Endothelial cell of umbilical vein (primary cell): ENCODE measurements at regions not wholly inside any gene's neighbourhood (a gene's known extent, or its start where the extent isn't known, plus 50 kb on each side); places are given as distances from the start of the nearest gene placed in this dataset.

ENCODE experiments used
- BruUV-seq: library from RNA; stranded (reverse); fragments of 400-500 nt; replicated peaks from 2 replicates; lab custom pipeline; 2021; lab: Mats Ljungman, UMichigan
- CTCF ChIA-PET: fragments of 300-600, 350-600 bp; sonication (Branson Sonifier 250); formaldehyde crosslinking; loops from one replicate; lab custom pipeline; 2021; ENCODE audit warnings: antibody characterized with exemption, inconsistent platforms; lab: Charles Lee
- POLR2A ChIA-PET: fragments of 300-600, 350-600 bp; sonication (Branson Sonifier 250); formaldehyde crosslinking; loops from one replicate; lab custom pipeline; 2021; ENCODE audit warnings: antibody characterized with exemption, inconsistent platforms; lab: Charles Lee
- DNase-seq: peaks from one replicate; pipeline ENCODE4 v3.0.0-alpha.2; 2011; ENCODE audit warnings: low read depth, low spot score
- FAIRE-seq: peaks from 2 replicates; lab custom pipeline; 2011; peaks lifted over from hg19 to GRCh38; lab: Jason Lieb, UNC
- H2AFZ ChIP-seq: 2 replicates; pipeline ENCODE4 v1.6.0; 2012; ENCODE audit warnings: low read depth, low read length, control low read depth, inconsistent platforms
- H3K27ac ChIP-seq: 2 replicates; pipeline ENCODE4 v1.5.1; 2011; ENCODE audit warnings: low read depth, mild to moderate bottlenecking, control low read depth, low read length, moderate library complexity; ENCODE audit not compliant: insufficient read depth
- H3K27me3 ChIP-seq, 2 experiments: 2 replicates each; pipeline versions ENCODE4 v1.6.0 to v1.6.1; 2011; ENCODE audit warnings: low read length in 2 of 2, mixed read lengths in 1 of 2; ENCODE audit not compliant: control insufficient read depth in 2 of 2, insufficient read depth in 2 of 2
- H3K36me3 ChIP-seq, 2 experiments: 2 replicates in 1 of 2; 3 replicates in 1 of 2; pipeline ENCODE4 v1.5.1; 2011; ENCODE audit warnings: low read length in 2 of 2, mild to moderate bottlenecking in 1 of 2, moderate library complexity in 1 of 2; ENCODE audit not compliant: control insufficient read depth in 2 of 2, insufficient read depth in 2 of 2; ENCODE audit errors: extremely low read depth in 1 of 2
- H3K4me1 ChIP-seq: 3 replicates; pipeline ENCODE4 v1.5.1; 2011; ENCODE audit warnings: mild to moderate bottlenecking, low read length; ENCODE audit not compliant: control insufficient read depth, insufficient read depth; ENCODE audit errors: extremely low read depth
- H3K4me2 ChIP-seq: 2 replicates; pipeline ENCODE4 v1.6.1; 2011; ENCODE audit warnings: low read length, control low read depth, mixed read lengths; ENCODE audit not compliant: insufficient read depth
- H3K4me3 ChIP-seq, 3 experiments: fragments of 200-600 bp in 1 of 3; sonication (generic), shearing (Covaris generic) in 1 of 3; replicated peaks in 1 of 3; 2 replicates each; pipeline ENCODE4 v1.5.1; 2011 to 2016; ENCODE audit warnings: control low read depth in 3 of 3, low read length in 3 of 3, mild to moderate bottlenecking in 2 of 3, inconsistent platforms in 1 of 3, low read depth in 1 of 3, moderate library complexity in 1 of 3; ENCODE audit not compliant: insufficient read depth in 1 of 3
- H3K79me2 ChIP-seq: 2 replicates; pipeline ENCODE4 v1.6.0; 2012; ENCODE audit warnings: low read length, inconsistent platforms; ENCODE audit not compliant: control insufficient read depth, insufficient read depth
- H3K9ac ChIP-seq: replicated peaks from 2 replicates; pipeline ENCODE3; 2011; ENCODE audit warnings: low read length, control low read depth; ENCODE audit not compliant: insufficient read depth; ENCODE audit errors: extremely low read depth
- H3K9me1 ChIP-seq: replicated peaks from 3 replicates; pipeline ENCODE4 v1.6.0; 2011; ENCODE audit warnings: mild to moderate bottlenecking, low read length; ENCODE audit not compliant: control insufficient read depth, insufficient read depth; ENCODE audit errors: extremely low read depth
- H3K9me3 ChIP-seq: replicated peaks from 2 replicates; pipeline ENCODE4 v1.5.1; 2012; ENCODE audit warnings: low read length, inconsistent platforms; ENCODE audit not compliant: control insufficient read depth, insufficient read depth
- H4K20me1 ChIP-seq: replicated peaks from 2 replicates; pipeline ENCODE3; 2011; ENCODE audit warnings: mild to moderate bottlenecking, low read length; ENCODE audit not compliant: control insufficient read depth, insufficient read depth; ENCODE audit errors: extremely low read depth
- EZH2 ChIP-seq: IDR thresholded peaks from 2 replicates; pipeline ENCODE4 v1.6.1; 2012; ENCODE audit warnings: borderline replicate concordance, low read depth, mild to moderate bottlenecking, moderate library complexity, low read length, inconsistent platforms; ENCODE audit not compliant: severe bottlenecking
- GATA2 ChIP-seq: IDR thresholded peaks from 2 replicates; pipeline ENCODE4 v1.7.0; 2011; ENCODE audit warnings: low read depth, mild to moderate bottlenecking, moderate library complexity, mixed read lengths, low read length; ENCODE audit not compliant: insufficient read length, insufficient read depth
- JUN ChIP-seq: IDR thresholded peaks from 2 replicates; pipeline ENCODE4 v1.6.1; 2011; ENCODE audit warnings: borderline replicate concordance, low read depth; ENCODE audit not compliant: insufficient read length, insufficient read depth
- MYC ChIP-seq: IDR thresholded peaks from one replicate; pipeline ENCODE4 v1.6.1; 2011; ENCODE audit warnings: mild to moderate bottlenecking, low read depth, low read length
- POLR2A ChIP-seq: IDR thresholded peaks from 2 replicates; pipeline ENCODE4 v1.6.1; 2012; ENCODE audit warnings: low read depth, mild to moderate bottlenecking, control low read depth, low read length
- POLR2AphosphoS5 ChIP-seq: IDR thresholded peaks from 2 replicates; pipeline ENCODE4 v1.6.1; 2012; ENCODE audit warnings: low read depth, mild to moderate bottlenecking, control low read depth, low read length, moderate library complexity; ENCODE audit not compliant: insufficient read depth
- dilution Hi-C: fragments of 300-500 bp; cut with MboI; formaldehyde crosslinking; loops from one replicate; pipeline ENCODE4 v1.15.0; 2019; ENCODE audit warnings: low sequenced_read_pairs; ENCODE audit not compliant: extremely low pct_ligation_motif_present
- intact Hi-C: fragments of 100-400 bp; cut with micrococcal nuclease; formaldehyde crosslinking; loops from one replicate; pipeline ENCODE4 v1.10.0; 2022
- TF ChIP-seq, protein P1 (sequence below), 2 donors: IDR thresholded peaks; 1 replicate in 1 of 2; 2 replicates in 1 of 2; pipeline ENCODE4 v1.5.1; 2011; ENCODE audit warnings: low read length in 2 of 2, mild to moderate bottlenecking in 2 of 2, moderate library complexity in 2 of 2, control low read depth in 1 of 2, inconsistent platforms in 1 of 2, low read depth in 1 of 2; ENCODE audit not compliant: insufficient read depth in 1 of 2; ENCODE audit errors: extremely low read depth in 1 of 2

- H3K4me1 ChIP-seq = no peaks in the 10 kb centered on the region
- ChIA-PET POLR2A (no interaction called here), CTCF (no interaction called here)
- no peak overlapping the region for H3K27ac ChIP-seq
- no peak for DNase-seq
- H3K4me3 ChIP-seq = no peak overlapping the region
- no peak overlapping the region for H2AFZ ChIP-seq
- no peaks in the 10 kb centered on the region for H3K36me3 ChIP-seq
- H3K79me2 ChIP-seq = no peaks in the 10 kb centered on the region
- dilution Hi-C loops = no loop called here
- FAIRE-seq = no peak
- intact Hi-C loops = no loop called here
- no TSS peak for BruUV-seq
- no peaks in the 10 kb centered on the region for H3K9me3 ChIP-seq
- H3K9ac ChIP-seq = no peak overlapping the region
- no peaks in the 10 kb centered on the region for H3K27me3 ChIP-seq
- H3K4me2 ChIP-seq = no peak overlapping the region
- TF ChIP-seq EZH2 (no peak), POLR2AphosphoS5 (no peak), POLR2A (no peak), MYC (no peak), JUN (no peak), GATA2 (no peak)
- TF ChIP-seq, protein P1, sequence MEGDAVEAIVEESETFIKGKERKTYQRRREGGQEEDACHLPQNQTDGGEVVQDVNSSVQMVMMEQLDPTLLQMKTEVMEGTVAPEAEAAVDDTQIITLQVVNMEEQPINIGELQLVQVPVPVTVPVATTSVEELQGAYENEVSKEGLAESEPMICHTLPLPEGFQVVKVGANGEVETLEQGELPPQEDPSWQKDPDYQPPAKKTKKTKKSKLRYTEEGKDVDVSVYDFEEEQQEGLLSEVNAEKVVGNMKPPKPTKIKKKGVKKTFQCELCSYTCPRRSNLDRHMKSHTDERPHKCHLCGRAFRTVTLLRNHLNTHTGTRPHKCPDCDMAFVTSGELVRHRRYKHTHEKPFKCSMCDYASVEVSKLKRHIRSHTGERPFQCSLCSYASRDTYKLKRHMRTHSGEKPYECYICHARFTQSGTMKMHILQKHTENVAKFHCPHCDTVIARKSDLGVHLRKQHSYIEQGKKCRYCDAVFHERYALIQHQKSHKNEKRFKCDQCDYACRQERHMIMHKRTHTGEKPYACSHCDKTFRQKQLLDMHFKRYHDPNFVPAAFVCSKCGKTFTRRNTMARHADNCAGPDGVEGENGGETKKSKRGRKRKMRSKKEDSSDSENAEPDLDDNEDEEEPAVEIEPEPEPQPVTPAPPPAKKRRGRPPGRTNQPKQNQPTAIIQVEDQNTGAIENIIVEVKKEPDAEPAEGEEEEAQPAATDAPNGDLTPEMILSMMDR (IDR thresholded peaks at IDR 0.05; ENCODE audit: extremely low read depth in 1 of 2, insufficient read depth in 1 of 2, low read depth in 1 of 2, low read length in 2 of 2) = no peak
- H4K20me1 ChIP-seq = no peaks in the 10 kb centered on the region
- no peaks in the 10 kb centered on the region for H3K9me1 ChIP-seq
Measured at GRCh38 chr16:73717266-73717974, 579.2 kb upstream of the PSMD7 start.
